ENCODE measurements at regions not wholly inside any gene's neighbourhood (a gene's known extent, or its start where the extent isn't known, plus 50 kb on each side); places are given as distances from the start of the nearest gene placed in this dataset.

- TF ChIP-seq POLR2A (IDR thresholded peaks at IDR 0.05; ENCODE audit: control extremely low read depth in 1 of 2, low read depth in 2 of 2, low read length in 2 of 2) (no peak), KDM5A (IDR thresholded peaks at IDR 0.05; ENCODE audit: low read length) (no peak), EP300 (IDR thresholded peaks at IDR 0.05; ENCODE audit: borderline replicate concordance in 1 of 2, low read depth in 2 of 2, low read length in 2 of 2) (no peak), CTCF (IDR thresholded peaks at IDR 0.05; ENCODE audit: control extremely low read depth in 1 of 3, insufficient read depth in 1 of 3, low read depth in 1 of 3, low read length in 3 of 3) (no peak), JUND (IDR thresholded peaks at IDR 0.05; ENCODE audit: low read length) (no peak), RAD21 (IDR thresholded peaks at IDR 0.05 in 1 of 2, conservative IDR thresholded peaks at IDR 0.05 in 1 of 2; ENCODE audit: low read depth in 2 of 2, low read length in 2 of 2) (no peak), TAF1 (IDR thresholded peaks at IDR 0.05; ENCODE audit: low read depth, low read length) (no peak)
Measured at GRCh38 chr20:40232756-40233155, 456.3 kb downstream of the MAFB start.
